PFSK-1 (cell line): ENCODE measurements at regions not wholly inside any gene's neighbourhood (a gene's known extent, or its start where the extent isn't known, plus 50 kb on each side); places are given as distances from the start of the nearest gene placed in this dataset.

Source experiments
- POLR2AphosphoS5 ChIP-seq: IDR thresholded peaks from 2 replicates; pipeline ENCODE4 v1.6.1; 2012; ENCODE audit warnings: low read depth, mild to moderate bottlenecking, control low read depth, low read length, moderate library complexity
- REST ChIP-seq, 2 experiments: IDR thresholded peaks; 2 replicates each; pipeline versions ENCODE4 v1.6.1 to v1.8.0; 2011 to 2012; ENCODE audit warnings: low read depth in 2 of 2, low read length in 2 of 2, control low read depth in 1 of 2, inconsistent platforms in 1 of 2, mild to moderate bottlenecking in 1 of 2, moderate library complexity in 1 of 2; ENCODE audit not compliant: insufficient read depth in 1 of 2

- no peak for TF ChIP-seq POLR2AphosphoS5
- TF ChIP-seq REST (IDR thresholded peaks at IDR 0.05; ENCODE audit: insufficient read depth in 1 of 2, low read depth in 2 of 2, low read length in 2 of 2), result no peak
Measured at GRCh38 chr2:126776692-126777619, 121.0 kb downstream of the GYPC start.
